ENCODE measurements at regions not wholly inside any gene's neighbourhood (a gene's known extent, or its start where the extent isn't known, plus 50 kb on each side); places are given as distances from the start of the nearest gene placed in this dataset.
A peak's percentile ranks its signal among the peaks of the same experiment; 100 is the strongest.

GRCh38 chr20:60695226-60696000 lies 556.6 kb upstream of the CDH4 start:
- peak; percentile 36 for DNase-seq (ENCODE audit: low read depth)
- no peak overlapping the region for H3K4me3 ChIP-seq (ENCODE audit: low read depth, low read length)
- no peak for TF ChIP-seq CTCF (IDR thresholded peaks at IDR 0.05; ENCODE audit: insufficient read depth, low read depth, low read length)

GRCh38 chr20:60697252-60697651 lies 554.8 kb upstream of the CDH4 start:
- peak; percentile 6 for DNase-seq (ENCODE audit: low read depth)
- no peak for TF ChIP-seq CTCF (IDR thresholded peaks at IDR 0.05; ENCODE audit: insufficient read depth, low read depth, low read length)
- no peak overlapping the region for H3K4me3 ChIP-seq (ENCODE audit: low read depth, low read length)

GRCh38 chr20:60700728-60701127 lies 551.3 kb upstream of the CDH4 start:
- no peak overlapping the region for H3K4me3 ChIP-seq (ENCODE audit: low read depth, low read length)
- no peak for TF ChIP-seq CTCF (IDR thresholded peaks at IDR 0.05; ENCODE audit: insufficient read depth, low read depth, low read length)
- no peak for DNase-seq (ENCODE audit: low read depth)

GRCh38 chr20:60704147-60704546 lies 547.9 kb upstream of the CDH4 start:
- no peak overlapping the region for H3K4me3 ChIP-seq (ENCODE audit: low read depth, low read length)
- DNase-seq (ENCODE audit: low read depth): no peak
- no peak for TF ChIP-seq CTCF (IDR thresholded peaks at IDR 0.05; ENCODE audit: insufficient read depth, low read depth, low read length)

- no peak overlapping the region for H3K4me3 ChIP-seq (ENCODE audit: low read depth, low read length)
- no peak for DNase-seq (ENCODE audit: low read depth)
- TF ChIP-seq CTCF (IDR thresholded peaks at IDR 0.05; ENCODE audit: insufficient read depth, low read depth, low read length): no peak
Measured at GRCh38 chr20:60713396-60713795, 538.7 kb upstream of the CDH4 start.

GRCh38 chr20:60715172-60715571 lies 536.9 kb upstream of the CDH4 start:
- no peak overlapping the region for H3K4me3 ChIP-seq (ENCODE audit: low read depth, low read length)
- TF ChIP-seq CTCF (IDR thresholded peaks at IDR 0.05; ENCODE audit: insufficient read depth, low read depth, low read length): no peak
- no peak for DNase-seq (ENCODE audit: low read depth)
